IPS DF 19.7 (cell line): ENCODE measurements at regions not wholly inside any gene's neighbourhood (a gene's known extent, or its start where the extent isn't known, plus 50 kb on each side); places are given as distances from the start of the nearest gene placed in this dataset.

Experiments
- DNase-seq: peaks from one replicate; pipeline ENCODE4 v3.0.0-alpha.2; 2013; ENCODE audit warnings: low read depth, low spot score

DNA sequence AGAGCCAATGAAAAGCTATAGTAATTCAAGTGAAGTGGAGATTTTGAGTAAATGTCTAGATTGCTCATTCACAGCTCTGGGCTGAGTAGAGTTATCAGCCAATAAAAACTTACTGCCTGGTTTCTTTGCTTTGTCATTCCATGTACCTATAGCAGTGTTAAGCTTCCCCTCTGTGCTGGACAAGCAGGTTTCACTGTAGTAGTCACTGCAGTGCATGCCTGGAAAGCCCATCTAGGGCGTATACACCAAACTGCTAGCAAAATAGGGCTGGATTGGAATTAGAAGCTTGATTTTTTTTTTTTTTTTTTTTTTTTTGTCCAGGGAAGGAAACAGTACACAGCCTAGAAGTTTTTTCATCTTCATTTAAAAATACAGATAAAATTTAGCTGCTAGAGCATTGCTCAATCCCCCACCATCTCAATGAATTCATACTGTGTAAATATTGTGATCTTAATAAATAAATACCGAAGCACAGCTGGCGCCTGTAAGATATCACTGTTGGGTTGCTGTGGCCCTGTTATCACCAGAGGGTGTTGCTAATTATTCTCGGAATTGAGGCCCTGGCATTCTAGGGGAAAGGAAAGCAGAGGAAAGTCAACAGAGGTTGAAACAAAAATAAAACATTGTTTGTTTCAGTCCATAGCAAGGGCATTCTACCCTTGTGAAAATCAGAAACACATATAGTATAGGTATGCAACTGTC lies 968.5 kb upstream of the GJE1 start:
- DNase-seq: no peak

DNA sequence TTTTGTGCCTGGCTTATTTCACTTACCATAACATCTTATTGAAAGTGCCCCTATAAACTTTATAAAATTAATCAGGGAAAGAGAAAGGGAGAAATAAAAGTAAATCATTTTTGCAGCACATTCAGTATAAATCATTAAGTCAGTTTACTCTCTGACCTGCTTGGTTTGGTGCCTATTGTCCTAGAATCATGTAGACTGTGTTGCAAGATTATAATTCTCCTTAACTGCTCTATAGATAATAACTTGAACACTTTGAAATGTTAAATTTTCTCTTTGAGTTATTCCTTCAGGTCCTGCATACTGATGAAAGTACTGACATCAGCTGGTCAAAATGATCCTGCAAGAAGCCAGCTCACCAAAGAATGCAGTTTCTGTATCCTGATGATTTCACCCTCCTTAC lies 969.6 kb upstream of the GJE1 start:
- no peak for DNase-seq

DNA sequence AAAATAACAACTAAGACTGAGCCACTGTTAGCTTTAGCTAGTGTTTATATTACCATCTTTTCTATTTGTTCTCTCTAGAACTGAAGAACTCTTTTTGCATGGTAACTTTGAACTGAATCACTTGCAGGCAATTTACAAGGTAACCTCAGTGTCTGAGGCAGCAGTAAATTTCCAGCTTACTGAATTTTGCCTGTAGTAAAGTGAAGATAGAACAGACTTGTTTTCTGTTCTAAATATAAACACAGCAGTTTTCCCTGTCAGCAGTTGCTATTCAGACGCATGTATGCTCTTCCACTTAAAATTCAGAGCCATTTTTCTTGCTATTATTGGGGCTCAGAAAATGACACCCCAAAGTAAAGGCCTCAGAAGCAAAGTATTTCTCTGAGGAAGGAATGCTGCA lies 974.0 kb upstream of the GJE1 start:
- no peak for DNase-seq

DNA sequence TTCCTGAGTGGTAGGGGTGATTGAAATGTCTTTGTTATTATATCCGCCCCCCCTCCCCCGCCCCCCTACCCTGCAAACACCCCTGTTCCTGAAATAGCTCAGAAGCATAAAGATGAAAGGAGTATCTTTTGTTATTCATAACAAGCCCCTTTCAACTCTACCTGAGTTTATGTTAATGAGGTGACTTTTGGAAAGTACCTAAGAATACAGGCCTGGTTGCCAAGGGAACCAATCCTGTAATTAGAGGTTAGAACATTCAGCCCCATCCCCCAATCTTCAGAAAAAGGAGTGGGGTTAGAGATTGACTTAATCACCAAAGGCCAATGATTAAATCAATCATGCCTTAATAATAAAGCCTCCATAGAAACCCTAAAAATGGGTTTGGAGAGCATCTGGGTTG lies 979.2 kb upstream of the GJE1 start:
- DNase-seq: peak; percentile 91

DNA sequence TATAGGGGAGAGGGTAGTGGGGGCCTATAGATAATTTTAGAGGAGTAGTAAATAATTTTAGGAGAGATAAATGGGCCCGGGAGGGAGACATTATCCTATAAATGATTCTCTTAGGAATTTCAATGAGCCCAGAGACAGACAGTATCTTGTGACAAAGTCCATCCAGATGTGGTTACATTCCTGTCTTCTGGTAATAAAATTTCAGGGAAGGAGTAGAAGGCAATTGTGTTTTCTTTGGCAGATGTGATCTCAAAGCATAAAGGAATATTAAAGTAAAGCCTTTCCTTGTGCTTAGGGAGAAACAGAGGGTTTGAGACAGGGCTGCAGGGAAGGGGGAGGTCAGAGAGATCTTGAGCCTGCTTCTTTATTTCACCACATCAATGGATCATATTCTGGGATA lies 979.8 kb upstream of the GJE1 start:
- no peak for DNase-seq

DNA sequence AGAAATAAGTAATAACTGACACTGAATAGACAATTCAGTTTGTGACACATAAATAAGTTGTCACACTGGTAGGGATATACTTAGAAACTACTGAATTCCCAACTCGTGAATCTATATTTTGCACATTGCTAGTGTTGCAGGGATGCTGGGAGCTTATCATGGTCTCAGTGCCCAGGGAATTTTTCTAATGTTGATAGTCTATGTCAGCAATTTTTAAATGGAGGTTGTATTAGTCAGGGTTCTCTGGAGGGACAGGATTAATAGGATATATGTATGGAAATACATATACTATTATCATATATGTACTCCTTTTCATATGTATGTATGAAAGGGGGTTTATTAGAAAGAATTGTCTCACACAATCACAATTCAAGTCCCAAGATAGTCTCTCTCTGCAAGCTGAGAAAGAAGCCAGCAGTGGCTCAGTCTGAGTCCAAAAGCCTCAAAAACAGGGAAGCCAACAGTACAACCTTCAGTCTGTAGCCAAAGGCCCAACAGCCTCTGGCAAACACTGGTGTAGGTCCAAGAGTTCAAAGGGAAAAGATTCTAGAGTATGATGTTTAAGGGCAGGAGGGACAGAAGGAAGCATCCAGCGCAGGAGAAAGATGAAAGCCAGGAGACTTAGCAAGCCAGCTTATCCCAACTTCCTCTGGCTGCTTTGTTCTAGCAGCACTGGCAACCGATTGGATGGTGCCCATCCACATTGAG lies 980.9 kb upstream of the GJE1 start:
- DNase-seq: no peak

DNA sequence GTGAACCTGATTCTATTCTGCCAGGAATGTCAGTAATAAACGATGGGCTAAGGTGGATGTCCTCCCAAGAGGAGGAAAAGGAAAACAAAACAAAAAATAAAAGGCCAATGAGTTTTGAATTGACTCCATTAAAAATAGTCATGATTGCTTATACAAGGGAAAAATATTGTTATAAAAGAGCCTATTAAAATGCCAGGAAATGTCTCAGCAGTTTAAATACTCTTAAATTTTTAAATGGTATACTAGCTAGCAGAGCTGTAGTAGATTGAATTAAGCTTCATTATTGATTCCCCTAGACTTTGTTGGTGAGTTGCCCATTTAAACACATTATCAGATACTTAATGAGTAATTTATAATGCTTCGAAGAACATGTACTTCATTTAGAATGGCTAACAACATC lies 990.9 kb upstream of the GJE1 start:
- no peak for DNase-seq

DNA sequence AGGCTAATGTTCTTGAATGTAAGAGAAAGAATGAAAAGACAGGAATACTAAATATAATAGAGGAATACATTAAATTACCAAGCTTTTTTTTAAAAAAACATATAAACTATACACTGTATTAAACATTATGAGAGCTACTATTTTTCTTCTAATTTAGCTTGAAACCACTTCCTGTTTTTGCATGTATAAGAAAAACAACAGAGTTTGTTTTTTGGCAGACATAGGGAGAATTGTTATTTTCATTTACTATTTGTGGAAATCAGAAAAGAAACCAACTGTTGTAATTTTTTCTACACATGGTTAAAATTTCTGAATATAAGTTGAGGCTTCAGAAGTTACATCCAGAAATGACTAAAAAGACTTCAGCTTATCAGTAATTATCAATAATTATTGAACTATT lies 991.8 kb upstream of the GJE1 start:
- DNase-seq: no peak

DNA sequence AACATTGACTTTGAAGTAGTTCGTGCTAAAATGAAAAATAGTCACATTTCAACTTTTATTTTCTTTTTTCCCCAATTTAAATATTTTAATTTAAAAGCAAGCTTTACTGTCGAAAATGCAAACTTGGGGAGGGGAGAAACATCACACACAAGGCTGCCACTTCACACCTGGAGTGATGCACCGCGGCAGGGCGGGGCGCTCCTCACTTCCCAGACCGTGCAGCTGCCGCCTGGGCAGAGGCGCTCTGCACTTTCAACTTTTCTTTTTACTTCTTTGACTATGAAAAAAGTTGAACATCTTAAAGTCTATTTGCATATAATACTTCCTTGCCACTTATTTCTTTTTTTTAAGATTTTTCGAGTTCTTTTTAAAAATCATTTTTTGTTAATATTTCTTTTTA lies 993.3 kb upstream of the GJE1 start:
- no peak for DNase-seq

DNA sequence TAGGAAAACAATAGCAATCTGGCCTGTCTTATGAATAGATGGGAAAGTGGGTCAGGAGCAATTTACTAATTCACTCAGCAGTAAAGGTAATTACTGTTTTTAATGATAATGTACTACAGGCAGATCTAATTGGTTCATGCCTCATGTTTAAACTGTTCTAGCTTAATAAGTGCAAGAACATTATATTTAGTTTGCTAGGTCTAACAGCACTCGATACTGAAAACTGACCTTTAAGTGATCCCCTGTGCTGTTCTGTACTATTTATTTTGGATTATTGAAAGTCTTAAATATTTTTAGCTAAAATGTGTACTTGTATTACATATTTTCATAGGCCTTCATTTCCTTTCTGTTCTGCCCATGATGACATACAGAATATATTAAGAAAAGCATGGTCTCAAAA lies 998.0 kb upstream of the GJE1 start:
- no peak for DNase-seq

DNA sequence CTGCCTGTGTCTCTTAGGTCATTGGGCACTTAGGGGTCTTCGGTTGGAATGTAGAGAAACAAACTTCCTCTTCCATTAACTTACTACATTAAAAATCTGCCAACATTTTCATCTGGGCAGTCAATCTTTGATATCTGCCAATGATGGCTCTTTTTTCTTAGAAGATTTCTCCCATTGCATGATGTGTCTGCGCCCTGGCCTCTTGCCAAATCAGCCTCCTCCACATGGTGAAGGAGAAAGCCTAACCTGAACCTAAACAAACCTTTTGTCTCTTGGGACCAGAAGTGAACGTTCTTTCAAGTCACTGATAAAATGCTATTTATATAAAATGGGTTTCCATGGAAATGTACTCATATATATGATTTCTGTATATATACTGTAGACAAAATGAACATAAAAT lies 998.9 kb upstream of the GJE1 start:
- no peak for DNase-seq

DNA sequence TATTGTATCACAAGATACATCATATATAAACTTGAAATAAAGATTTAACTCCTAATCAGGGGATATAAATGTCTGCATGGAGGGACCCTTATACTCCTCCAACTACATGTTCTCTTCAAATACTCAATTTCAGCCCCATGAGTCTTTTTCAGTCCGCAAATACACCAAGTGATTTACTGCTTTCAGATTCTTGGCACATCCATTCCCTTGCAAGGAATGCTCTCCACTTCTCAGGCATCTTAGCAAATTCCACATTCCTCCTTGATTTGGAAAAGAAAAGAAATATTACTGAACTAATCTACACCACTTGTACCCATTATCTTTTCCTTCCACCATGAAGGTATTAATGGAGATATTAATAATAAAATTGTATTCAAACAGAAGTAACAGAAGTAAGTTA lies 999.4 kb upstream of the GJE1 start:
- no peak for DNase-seq

DNA sequence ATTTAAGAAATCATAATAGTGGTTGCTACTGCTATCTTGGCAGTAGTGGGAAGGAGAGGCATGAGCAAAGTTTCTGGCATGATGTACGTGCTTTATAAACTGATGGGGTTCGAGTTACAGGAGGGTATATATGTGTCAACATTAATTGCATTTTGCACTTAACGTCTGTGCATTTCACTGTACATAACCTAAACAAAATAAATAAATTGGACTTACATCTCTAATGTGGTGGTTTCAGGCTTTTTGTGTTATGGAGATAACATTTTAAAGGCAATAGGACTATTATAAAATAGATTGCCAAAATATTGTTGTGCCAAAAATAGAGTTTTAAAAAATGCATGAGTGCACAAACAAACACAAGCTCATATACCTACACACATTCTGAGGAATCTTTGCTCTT lies 1001.1 kb upstream of the GJE1 start:
- DNase-seq: no peak

DNA sequence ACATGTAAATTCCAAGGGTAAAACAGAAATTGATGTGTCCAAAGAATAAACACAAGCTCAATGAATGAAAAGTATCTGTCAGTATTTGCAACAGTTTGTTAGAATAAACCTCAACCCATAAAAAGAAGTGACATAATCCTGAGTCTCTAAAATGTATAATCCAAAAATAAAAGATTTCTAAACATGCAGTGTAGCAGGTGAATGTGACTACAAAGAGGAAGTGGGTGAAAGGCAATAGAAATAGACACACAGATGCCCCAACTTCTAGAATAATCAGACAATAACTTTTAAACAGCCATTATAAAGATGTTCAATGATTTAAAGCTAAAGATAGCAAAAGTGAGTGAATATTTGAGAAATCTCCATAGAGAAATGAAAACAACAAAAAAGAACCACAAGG lies 1009.2 kb upstream of the GJE1 start:
- no peak for DNase-seq

DNA sequence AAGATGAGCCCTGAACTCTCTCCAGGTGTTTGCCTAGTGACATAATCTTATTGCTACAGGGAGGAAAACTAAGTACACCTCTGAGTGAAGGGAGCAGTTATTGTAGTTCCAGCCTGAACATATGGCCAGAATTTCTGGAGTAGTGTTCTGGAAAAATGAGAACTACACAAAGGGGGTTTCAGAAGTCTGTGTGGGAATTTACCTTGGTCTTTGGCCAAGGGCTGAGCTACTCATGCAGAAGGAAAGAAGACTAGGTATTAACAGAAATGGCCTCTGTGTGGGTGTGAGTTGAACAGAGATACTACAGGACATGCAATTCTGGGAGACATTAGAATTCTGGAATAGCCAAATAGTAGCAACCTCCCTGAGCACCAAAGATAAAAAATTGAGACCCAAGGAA lies 1009.7 kb upstream of the GJE1 start:
- no peak for DNase-seq

DNA sequence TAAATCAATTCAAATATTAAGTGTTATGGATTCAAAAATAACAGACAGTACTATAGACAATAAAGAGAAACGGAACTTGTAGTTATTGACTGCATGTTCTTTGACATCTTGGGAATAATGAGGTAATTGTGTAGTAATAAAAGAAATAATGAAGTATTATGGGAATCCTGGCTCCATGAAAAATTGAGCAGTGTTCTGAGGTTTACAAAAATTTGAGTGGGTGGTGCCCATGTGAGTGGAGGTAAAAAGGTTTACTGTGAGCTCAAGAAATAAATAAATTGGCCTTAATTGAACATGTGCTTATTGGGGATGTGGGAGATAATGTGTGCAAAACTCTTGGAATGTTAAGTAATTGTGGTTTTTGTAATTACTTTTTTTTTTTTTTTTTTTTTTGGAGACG lies 1013.7 kb upstream of the GJE1 start:
- DNase-seq: no peak

DNA sequence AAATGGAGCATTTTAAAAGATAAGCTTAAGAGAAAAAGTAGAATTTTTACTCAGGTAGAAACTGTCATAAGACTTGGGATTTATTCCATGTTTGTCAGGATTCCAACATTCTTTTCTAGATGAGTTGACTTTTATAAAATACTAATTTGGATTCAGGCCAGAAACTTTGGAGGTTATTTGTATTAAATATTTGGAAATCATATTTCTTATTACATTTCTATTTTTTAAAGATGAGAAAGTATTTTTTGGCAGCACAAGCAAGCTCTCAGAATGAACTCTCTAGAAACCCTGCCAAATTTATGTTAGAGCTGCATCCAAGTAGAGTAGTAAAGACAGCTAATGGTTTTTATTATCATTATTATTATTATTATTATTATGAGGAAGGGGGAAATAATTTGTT lies 1014.9 kb upstream of the GJE1 start:
- no peak for DNase-seq

DNA sequence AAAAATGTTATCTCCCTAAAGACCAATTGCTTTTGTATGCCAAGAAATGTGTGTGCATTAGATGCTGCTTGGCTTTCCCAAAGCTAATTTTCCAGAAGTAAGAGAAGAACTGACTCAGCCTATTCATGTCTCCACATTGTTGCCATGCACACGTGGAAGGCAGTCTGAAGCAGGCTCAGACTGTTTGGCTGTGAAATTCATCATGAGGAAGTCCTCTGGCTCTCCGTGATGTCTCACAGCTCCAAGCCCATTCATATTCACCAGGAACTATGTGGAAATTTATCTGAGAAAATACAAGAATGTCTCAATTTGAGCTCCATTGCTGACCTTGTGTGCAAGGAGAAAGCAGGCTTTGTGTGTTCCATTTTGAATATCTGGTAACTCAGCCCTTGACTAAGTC lies 1022.2 kb upstream of the GJE1 start:
- DNase-seq: no peak

DNA sequence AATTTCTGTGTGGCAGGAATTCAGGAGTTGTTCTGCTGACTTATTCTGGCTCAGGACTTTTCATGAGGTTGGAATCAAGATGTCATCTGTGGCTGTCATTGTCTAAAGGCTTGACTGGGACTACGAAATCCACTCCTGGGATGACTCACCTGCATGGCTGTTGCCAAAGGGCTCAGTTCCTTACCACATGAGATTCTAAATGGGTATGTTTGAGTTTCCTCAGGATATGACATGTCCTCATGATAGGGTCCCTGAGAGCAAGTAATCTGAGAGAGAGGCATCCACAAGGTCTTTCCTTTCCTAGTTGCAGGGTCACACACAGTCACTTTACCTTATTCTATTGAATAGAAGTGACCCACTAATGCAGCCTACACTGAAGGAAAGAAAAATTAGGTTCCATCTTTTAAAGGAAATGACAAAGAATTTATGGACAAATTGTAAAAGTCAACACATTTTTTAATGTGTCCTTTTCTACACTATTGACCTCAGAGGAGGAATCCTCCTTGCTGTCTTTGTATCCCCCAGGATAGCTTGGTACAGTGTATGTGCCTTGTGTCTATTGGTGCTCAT lies 1025.0 kb upstream of the GJE1 start:
- peak; percentile 2 for DNase-seq

DNA sequence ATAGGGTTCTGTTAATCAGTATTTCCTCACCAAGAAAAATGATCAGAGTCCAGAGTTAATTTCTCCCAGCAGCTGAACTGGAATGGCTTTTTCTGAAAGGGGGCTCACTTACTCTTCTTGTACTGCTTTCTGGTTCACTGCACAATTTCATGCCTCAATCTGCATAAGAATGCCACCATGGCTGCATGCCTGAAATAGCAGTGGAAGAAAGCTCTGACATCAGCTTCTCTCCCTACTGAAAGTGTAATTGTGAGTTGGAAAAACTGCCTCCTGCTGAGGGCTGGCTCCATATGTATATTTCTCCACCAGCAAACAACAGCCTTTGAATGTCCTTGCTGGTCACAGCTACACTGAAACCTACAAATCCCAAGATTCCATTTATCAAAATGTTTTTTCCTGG lies 1027.2 kb upstream of the GJE1 start:
- peak; percentile 93 for DNase-seq

DNA sequence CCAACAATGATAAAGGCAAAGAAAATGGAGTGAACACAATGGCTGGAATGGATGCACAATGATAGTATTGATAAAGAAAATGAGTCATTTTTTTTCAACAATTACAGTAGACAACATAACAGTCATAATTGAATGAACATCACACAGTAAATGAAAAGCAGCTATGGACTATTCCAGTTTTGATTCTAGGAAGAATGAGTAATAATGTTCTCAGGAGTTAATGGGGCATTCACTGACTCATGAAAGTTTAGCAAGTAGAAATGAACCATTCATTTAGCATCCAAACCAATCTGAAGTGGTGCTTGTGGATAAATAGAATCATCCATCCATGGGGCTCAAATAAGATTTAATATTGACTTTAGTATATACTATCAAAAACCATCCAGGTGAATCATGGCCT lies 1029.5 kb upstream of the GJE1 start:
- DNase-seq: no peak

DNA sequence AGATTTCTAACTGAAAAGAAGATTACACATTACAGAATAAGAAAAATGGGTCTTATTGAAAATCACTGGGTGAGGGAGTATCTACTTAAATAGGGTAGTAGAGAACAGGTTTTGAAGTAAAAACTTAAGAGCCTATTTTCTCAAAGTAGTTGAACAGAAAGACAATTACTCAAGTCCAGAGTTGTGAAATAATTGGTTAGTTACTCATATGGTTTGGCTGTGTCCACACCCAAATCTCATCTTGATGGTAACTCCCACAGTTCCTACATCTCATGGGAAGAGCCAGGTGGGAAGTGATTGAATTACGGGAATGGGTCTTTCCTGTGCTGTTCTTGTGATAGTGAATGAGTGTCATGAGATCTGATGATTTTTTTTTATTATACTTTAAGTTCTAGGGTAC lies 1035.3 kb upstream of the GJE1 start:
- DNase-seq: no peak

DNA sequence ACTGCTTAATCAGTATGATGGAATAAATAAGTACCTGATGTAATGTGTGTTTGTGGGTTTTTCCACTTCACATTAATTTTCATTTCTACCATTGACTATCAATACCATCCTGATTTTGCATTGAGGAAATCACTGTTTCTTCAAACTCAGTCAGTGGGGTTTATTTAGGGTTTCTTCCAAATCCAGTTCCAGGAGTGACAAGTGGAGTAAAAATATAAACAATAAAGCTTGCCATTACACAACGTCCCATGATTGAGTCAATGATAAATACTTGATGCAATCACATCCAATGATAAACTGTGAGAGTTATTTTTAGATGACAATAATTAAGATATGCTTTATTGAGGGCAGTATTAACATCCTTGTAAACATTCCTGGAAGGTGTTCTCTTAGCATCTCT lies 1037.4 kb upstream of the GJE1 start:
- DNase-seq: no peak
